Nucleus accumbens (tissue), 56 donors: ENCODE measurements at regions not wholly inside any gene's neighbourhood (a gene's known extent, or its start where the extent isn't known, plus 50 kb on each side); places are given as distances from the start of the nearest gene placed in this dataset.

ENCODE experiments used
- DNase-seq, 56 donors: peaks; one replicate each; lab custom pipeline; 2025; lab: John Stamatoyannopoulos, UW

DNA sequence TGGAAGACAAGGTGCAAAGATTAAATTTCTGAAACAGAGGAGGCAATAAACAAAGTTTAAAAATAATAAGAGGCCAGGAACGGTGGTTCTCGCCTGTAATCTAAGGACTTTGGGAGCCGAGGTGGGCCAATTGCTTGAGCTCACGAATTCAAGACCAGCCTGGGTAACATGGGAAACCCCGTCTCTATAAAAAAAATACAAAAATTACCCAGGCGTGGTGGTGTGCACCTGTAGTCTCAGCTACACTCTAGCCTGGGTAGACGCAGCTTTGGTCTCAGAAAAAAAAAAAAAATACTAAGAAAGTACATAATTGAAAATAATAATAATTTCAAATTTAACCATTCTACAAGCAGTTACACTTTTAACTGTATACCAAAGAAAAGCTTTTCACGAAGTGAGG lies 744.6 kb upstream of the POU3F3 start:
- no peak for DNase-seq

DNA sequence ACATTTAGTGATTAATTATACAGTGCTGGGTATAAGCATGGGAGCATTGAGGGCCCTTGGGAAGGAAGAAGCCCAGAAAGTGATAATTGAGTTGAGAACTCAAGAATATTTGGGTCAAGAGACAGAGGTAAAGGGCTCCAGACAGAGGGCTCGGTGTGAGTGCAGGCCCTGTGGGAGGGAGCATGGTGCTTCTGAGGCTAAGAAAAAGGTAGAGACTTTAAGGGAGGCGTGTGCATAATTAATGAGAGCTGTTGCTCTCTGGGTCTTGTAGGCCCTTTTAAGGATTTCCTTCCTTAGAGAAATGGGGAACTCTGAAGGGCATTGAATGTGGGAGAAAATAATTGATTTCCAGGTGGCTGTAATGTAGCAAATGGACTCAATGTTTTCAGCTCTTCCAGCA lies 735.0 kb upstream of the POU3F3 start:
- DNase-seq = no peak

DNA sequence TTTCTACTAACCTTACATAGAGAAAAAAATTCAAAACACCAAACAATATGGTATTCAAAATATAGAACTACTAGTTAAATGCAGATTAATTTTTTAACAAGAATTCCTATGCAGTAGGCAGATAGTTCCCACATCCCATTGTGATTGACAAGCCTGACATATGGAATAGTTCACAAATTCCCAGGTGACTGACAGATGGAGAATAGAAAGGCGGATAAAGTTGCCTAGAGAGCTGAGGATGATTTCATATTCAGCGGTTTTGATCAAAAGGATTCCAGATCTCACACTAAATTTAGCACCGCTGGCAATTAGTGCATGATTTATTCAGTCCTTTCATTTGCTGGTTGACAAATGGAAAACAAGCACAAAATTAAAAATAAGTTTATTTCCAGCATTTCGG lies 733.7 kb upstream of the POU3F3 start:
- no peak for DNase-seq

DNA sequence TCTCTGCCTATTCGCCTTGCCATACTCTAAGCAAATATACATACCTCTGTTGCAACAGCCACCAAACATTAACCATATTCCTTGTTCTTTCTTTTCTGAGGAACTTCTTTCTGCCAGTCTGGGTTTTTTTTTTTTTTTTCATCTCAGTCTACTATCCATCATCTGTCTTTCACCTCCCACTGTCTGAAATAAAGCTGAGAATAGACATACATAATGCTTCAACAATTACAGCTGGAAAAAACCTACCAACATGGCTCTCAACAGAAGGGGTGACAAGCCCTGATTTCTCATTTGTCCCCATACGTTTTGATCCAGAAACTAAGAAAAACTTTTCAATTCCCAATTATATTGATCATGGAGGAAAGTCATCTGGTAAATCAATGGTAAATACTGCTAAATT lies 728.8 kb upstream of the POU3F3 start:
- DNase-seq = no peak

DNA sequence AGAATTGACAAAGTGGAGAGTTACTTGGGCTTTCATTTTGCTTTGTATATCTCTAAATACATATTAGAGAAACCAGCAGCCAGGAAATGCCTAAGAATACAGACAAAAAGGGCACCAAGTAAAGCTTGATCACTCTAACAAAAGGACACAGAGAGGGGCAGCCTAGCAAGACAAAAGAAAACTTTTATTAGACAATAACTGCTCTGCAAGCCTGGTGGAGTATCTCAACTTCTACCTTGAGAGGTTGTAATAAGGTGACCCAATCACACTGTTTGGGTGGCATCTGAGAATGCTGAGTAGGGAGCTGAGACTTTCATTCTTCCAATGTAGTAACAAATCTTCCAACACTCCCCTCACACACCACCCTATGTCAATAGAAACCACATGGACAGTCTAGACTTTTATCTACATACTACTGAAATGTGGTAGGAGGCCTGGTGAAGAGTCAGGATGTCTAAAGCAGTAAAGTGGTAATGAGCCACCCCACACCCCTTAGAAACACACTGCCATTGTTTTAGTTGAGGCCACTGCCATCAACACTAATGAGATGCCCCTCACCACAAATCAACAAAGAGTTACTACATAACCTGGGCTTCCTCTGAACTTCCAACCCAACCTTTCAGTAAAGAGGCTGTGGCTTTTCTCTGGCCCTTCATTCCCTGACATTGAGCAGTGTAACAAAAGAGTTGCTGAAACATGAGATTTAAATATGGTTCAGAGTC lies 726.7 kb upstream of the POU3F3 start:
- DNase-seq = no peak

DNA sequence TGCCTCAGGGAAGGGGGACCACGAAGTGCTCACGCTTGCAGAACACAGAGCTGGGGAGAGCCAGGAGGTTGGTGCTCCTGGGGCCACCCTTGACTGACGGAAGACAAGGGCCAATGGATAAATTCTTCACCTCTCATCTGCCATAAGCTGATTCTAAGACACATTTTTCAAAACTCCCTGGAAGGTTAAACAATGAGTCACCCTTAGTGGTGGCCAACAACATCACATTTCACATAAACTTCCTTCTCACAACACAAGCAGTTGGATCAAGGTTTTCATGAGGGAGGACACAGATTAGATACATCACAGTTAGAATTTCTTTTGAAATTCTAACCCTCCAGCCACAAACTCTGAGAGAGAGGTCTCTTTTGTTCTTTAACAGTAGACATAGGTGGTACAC lies 713.6 kb upstream of the POU3F3 start:
- no peak for DNase-seq

DNA sequence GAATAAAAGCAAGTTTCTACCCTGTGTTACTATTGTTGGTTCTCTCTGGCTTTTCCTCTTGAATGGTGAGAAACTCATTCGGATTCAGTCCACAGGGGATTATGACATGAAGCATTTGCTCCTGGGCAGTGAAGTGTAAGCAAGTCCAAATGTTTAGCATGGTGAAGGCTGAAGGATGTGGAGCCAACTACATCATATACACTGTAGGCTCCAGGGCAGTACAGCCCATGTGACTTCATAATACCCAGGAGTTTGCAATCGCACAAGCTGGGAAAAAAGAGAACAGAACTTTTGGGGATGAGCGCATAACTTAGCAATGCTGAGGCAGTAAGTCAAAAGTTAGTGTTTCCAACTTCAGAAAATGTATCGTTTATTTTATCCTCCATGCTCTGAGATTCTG lies 695.7 kb upstream of the POU3F3 start:
- DNase-seq = no peak

DNA sequence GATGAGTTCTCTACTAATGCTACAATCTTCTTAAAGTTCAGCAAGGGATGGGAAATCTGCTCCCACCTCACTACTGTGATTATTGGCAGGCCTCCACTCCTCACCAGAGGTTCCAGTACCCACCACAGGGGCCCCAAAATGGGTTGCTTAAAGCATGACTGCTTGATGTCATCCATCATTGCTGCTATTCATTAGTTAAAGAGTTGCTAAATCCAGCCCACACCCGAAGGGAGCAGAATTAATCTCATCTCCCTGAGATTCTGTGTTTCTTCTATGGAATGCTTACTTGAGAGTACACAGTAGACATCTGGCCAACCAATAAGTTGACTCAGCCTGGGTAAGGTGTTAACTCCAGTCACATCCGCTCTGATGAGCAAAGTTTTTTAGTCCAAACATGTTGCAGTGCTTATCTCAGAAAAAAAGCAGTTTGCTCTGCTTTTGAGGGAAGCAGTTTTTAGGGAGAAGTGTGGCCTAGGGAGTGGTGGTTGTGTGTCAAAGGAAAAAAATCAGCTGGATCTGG lies 690.2 kb upstream of the POU3F3 start:
- DNase-seq = no peak

DNA sequence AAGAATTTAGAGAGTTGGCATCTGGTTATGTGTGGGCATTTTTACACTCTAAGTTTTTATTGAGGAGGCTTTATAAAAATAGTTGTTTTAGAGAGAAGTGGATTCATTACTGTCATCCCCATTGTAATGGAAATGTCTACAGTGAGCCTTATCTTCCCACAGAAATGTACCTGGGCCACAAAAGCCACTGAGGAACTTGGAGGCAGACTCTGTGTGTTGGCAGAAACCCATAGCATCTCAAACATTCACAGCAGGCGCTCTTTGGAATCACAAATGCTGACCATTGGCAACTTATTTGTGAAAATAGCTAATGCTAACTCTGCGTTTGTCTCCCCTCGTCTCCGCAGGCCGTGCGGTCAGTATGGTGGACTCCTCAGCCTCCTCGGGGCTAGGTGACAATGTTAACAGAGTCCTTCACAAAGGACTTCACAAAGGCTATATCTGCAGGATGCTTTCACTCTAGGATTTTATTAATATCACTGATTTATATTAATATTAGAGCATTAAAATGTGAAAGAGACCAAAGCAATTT lies 689.1 kb upstream of the POU3F3 start:
- no peak for DNase-seq

DNA sequence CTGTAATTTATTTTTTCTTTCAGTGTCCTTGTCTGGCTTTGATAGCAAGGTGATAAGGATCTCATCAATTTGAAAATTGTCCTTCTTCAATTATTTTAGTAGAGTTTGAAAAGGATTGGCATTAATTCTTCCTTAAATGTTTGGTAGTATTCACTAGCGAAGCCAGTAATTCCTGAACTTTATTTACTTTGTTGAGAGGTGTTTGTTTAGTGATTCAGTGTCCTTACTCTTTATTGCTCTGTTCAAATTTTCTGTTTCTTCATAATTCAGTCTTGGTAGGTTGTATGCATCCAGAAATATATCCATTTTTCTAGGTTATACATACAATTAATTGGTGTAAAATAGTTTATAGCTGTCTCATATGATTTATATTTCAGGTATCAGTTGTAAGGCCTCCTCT lies 676.7 kb upstream of the POU3F3 start:
- no peak for DNase-seq

DNA sequence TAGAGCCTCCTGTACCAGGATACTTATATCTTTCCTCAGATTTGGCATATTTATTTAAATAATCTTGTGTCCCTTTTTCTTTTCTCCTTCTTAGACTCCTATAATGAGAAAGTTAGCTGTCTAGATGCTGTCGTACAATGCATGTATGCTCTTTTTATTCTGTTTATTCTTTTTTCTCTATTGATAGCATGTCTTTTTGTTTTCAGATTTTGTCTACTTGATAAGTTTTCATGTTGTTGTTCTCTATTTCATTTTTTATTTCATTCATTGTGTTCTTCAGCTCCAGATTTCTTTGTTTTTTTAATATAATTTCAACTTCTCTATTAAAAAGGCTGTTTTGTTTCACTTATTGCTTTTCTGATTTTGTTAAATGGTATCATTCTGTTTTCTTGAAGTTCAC lies 674.3 kb upstream of the POU3F3 start:
- no peak for DNase-seq

DNA sequence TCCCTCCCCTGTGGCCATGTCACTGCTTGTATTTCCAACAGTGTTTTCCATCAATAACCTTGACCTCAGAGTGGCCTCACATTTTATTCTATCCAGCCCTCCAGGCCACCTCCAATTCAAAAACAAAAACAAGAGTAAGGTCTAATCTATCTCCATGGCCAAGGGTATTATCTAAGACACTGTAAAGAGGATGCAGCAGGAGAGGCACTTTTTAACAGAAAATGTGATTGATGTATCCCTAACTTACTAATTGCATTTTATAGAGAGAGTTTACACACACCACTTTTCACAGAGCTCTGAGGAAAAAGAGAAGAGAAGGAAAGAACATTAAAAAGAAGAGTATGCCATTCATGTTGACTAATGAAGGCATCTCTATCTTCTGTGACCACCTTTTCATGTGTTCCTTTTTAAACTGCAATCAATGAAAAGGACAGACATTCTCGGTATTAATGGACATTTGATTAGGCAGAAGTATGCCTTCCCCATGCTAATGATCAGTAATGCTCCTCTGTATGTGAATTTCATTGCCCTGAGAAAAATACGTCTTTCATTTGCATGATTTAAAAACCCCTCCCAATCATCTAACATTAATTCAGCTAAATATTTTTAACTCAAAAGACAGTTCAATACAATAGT lies 653.3 kb upstream of the POU3F3 start:
- DNase-seq = no peak

DNA sequence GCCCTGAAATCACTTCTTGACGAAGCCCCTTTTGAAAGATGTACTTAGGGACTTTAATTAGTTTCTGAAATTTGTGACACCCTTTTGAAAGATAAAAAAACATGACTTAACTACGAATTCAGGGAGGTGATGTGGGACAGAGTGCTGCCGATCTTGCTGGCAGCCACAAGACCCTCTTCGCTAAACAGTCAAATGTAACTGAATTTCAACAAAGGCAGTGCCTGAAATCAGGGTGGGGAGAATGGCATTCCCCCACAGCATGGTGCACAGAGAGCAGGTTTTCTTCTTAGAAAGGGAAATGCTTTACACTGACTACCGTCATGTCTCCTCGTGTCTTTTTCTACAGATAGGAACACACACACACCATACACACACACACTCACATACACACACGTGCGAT lies 640.2 kb upstream of the POU3F3 start:
- DNase-seq = no peak

DNA sequence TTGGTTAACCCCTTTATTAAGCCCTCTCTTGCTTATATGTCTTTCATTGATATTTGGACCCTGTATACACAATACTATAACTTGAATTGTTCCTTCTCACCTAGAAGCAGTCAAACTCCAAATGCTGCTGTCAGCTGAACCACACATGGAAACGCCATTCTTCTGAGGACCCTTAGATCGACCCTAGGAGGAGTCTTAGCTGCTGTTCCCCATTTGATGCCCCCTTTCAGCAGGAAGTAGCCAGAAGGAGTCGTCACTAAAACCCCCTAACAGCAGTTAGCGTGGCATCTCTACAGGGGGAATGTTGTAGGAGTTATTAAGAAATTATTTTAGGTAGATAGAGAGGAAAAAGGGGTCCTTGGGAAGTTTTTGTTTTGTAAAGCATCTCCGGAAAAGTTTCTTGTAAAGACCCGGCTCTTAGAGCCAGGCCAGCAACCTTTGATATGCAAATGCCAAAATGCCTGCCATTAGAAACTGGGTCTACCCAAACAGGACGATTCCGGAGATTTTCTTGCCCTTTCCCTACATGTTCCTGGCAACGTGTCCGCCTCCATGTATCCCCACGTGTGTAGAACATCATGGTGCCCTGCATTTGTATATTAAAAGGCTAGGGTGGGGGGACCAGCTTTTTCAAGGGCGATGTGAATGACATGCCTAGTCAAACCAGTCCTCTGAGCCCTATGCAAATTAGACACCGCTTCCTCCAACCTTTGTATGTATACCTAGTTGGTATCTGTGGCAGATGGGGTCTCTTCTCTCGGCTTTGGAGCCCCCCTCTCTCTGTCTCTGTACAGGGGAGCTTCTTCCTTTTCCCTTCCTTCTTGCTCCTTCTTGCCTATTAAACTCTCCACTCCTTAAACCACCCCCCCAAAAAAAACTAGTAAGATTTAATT lies 638.4 kb upstream of the POU3F3 start:
- no peak for DNase-seq

DNA sequence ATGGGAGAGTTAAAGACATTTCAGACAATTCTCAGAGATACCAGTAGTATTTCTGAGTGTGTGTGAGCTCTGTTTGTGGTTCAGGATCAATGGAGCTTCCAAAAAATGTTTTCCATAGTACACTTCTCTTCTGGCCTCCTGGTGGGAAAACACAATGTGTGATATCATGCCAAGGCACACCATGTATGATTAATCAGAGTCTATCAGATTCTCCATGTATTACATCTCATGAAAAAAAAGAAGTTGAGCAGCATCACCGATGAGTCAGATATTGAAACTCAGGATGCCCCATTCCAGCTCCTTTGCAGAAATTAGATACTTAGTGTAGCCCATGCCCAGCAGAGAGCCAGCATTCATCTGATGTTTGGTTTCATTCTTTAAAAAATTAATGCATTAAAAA lies 620.3 kb upstream of the POU3F3 start:
- no peak for DNase-seq

DNA sequence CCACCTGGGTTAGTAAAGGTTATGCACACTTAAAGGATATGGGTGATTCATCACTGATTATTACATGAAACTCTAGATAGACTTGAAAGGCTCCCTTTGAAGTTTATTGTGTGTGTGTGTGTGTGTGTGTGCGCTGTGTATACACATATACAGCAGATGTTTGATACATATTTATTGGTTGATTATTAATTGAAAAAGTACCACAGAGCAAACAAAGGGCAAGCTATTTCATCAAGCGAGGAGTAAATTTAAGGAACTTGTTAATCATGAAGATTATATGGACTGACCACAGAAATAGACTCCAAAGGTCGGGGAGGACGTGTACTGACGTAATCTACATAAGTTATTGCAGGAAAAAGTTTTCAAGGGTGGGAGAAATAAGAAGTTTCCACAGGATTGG lies 617.4 kb upstream of the POU3F3 start:
- no peak for DNase-seq

DNA sequence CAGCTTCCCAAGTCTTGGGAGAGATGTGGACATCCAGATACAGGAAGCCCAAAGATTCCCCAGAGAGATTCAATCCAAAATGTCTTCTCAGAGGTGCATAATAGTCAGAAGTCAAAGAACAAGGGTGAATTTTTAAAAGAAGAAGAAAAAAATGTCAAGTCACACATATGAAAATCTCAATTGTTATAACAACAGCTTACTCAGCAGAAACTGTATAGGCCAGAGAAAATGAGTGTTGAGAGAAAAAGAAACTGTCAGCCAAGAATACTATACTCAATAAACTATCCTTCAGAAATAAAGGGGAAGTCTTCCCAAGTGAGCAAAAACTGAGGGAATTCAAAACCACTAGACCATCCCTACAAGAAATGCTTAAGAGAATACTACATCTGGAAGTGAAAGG lies 612.9 kb upstream of the POU3F3 start:
- no peak for DNase-seq

DNA sequence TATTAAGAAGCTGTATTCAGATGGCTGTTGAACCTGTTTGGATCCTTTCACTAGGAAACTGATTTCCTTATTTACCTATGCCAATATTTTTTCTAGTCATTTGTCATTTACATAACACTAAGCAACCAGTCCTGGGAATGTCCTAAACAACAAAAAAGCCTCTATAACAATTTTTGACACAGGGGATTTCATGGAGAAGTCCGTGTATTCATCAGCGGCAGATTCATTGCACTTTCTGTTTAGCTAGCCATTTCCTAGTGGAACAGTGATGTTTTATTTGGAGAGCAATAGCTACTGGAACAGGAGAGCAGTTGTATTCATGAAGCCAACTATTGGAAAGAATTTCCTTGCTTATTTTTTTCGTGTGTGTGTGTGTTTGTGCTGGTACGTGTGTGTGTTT lies 604.3 kb upstream of the POU3F3 start:
- DNase-seq = no peak

DNA sequence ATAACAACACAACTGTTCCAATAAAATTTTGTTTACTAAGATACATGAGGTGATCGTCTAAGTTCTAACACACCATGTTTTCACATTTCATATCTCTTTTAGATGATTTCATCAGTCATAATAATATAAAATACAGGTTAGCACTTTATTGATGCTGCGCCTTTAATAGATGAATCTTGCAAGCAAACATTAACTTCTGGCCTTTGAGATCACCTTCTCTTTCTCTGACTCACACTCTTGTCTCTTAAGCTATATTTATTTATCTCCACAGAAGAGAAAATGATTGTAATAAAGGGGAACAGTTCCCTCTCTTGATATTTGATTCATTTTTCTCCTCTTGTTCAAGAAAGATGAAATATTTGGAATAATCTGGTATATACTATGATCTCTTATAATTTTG lies 603.3 kb upstream of the POU3F3 start:
- DNase-seq = no peak

DNA sequence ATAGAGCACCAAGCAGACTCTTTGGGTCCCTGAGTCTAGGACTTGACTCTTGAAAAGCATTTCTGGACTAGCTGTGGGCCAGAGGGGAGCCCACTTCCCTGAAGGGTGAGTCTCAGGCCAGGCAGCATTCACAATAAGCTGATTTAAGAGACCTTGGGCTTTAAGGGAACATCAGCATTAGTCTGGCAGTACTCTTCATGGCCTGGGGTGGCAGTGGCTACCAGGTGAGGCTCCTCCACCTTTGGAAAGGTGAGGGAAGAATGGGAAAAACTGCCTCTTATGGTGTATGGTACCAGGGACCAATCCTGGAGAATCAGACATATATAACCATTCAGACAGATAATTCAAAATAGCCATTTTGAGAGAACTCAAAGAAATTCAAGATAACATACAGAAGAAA lies 599.9 kb upstream of the POU3F3 start:
- no peak for DNase-seq

DNA sequence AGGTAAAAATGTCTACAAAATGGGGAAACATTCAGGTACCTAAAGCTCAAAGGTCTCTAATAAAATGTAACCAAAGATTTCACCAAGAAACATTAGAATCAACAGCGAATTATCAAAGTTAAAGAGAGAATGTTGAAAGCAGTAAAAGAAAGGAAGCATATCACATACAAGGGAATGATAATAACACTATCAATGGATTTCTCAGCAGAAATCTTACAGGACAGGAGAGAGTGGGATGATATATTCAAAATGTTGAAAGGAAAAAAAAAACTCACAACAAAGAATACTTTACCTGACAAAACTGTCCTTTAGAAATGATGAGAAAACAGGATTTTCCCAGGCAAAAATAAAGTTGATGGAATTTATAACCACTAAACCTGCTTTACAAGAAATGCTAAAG lies 591.2 kb upstream of the POU3F3 start:
- DNase-seq = no peak
